ENCODE measurements at regions not wholly inside any gene's neighbourhood (a gene's known extent, or its start where the extent isn't known, plus 50 kb on each side); places are given as distances from the start of the nearest gene placed in this dataset.

- Histone ChIP-seq H3K9me3 (ENCODE audit: low read depth, low read length) (no peaks in the 10 kb centered on the region), H3K4me3 (ENCODE audit: insufficient read depth, low read length) (no peak overlapping the region), H3K4me2 (ENCODE audit: insufficient read depth, low read length) (no peak overlapping the region), H3K36me3 (ENCODE audit: insufficient read depth, low read length) (no peaks in the 10 kb centered on the region), H2AFZ (ENCODE audit: low read length) (no peak overlapping the region), H3K27ac (ENCODE audit: low read depth, low read length) (no peak overlapping the region), H4K20me1 (ENCODE audit: insufficient read depth, low read length) (no peaks in the 10 kb centered on the region), H3K79me2 (ENCODE audit: insufficient read depth, low read length) (no peaks in the 10 kb centered on the region), H3K27me3 (ENCODE audit: insufficient read depth, low read length) (peaks cover 9% of the 10 kb centered on the region), H3K4me1 (ENCODE audit: insufficient read depth, low read length) (no peaks in the 10 kb centered on the region)
- no peak for TF ChIP-seq CTCF (IDR thresholded peaks at IDR 0.05; ENCODE audit: extremely low read depth, low read depth, low read length)
- no peak for DNase-seq (ENCODE audit: insufficient read length, low spot score, missing footprints)
Observed at GRCh38 chr5:56496581-56497063, 263.5 kb upstream of the ANKRD55 start.

DNA sequence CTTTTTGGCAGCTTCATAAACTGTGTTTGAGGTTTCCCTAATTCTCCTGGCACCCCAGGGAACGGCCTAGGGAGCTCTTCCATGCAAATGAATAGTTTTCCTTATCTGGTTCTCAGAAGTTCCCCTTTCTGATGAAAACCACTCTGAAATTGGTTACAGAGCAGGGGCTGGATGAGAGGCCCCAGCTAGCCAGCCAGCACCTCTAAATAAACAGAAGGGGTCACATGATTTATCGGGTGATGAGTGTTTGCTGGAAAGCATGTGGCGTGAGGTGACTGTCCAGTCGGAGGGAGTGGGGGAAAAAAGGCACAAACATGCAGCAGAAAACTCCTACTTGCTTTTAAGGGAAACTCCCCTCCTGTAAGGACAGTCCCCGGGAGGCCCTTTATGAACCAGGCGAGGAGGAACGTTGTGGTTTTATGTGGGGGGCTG is 261.2 kb upstream of the ANKRD55 start:
- TF ChIP-seq CTCF (IDR thresholded peaks at IDR 0.05; ENCODE audit: extremely low read depth, low read depth, low read length) = no peak
- H3K4me2 ChIP-seq (ENCODE audit: insufficient read depth, low read length) = no peak overlapping the region
- H3K4me3 ChIP-seq (ENCODE audit: insufficient read depth, low read length) = no peak overlapping the region
- no peak for DNase-seq (ENCODE audit: insufficient read length, low spot score, missing footprints)
- H3K79me2 ChIP-seq (ENCODE audit: insufficient read depth, low read length) = no peaks in the 10 kb centered on the region
- H3K27ac ChIP-seq (ENCODE audit: low read depth, low read length) = no peak overlapping the region
- H3K27me3 ChIP-seq (ENCODE audit: insufficient read depth, low read length) = peaks cover 9% of the 10 kb centered on the region
- H3K4me1 ChIP-seq (ENCODE audit: insufficient read depth, low read length) = no peaks in the 10 kb centered on the region
- no peaks in the 10 kb centered on the region for H4K20me1 ChIP-seq (ENCODE audit: insufficient read depth, low read length)
- H3K9me3 ChIP-seq (ENCODE audit: low read depth, low read length) = no peaks in the 10 kb centered on the region
- no peak overlapping the region for H2AFZ ChIP-seq (ENCODE audit: low read length)
- H3K36me3 ChIP-seq (ENCODE audit: insufficient read depth, low read length) = no peaks in the 10 kb centered on the region

DNA sequence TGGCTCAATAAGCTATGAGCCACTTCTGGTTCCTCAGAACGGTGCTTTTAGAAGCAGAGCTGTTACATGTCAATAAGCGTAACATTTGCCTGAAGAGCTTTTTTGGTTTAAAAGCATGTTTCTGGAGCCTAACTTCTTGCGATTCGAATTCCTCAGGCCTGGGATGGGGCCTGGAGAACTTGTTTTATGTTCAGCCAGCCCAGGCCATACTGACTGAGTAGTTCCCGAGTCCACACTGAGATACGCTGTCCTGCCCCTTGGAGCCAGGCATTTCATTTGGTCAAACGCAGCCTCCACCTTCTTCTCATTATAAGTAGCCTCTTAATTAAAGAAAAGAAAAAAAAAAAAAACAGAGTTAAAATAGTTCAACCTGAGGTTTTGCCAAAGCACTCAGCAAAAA is 260.6 kb upstream of the ANKRD55 start:
- Histone ChIP-seq H3K9me3 (ENCODE audit: low read depth, low read length) (no peaks in the 10 kb centered on the region), H3K4me1 (ENCODE audit: insufficient read depth, low read length) (no peaks in the 10 kb centered on the region), H4K20me1 (ENCODE audit: insufficient read depth, low read length) (no peaks in the 10 kb centered on the region), H3K4me3 (ENCODE audit: insufficient read depth, low read length) (no peak overlapping the region), H3K27ac (ENCODE audit: low read depth, low read length) (no peak overlapping the region), H3K4me2 (ENCODE audit: insufficient read depth, low read length) (no peak overlapping the region), H3K27me3 (ENCODE audit: insufficient read depth, low read length) (peaks cover 9% of the 10 kb centered on the region), H3K36me3 (ENCODE audit: insufficient read depth, low read length) (no peaks in the 10 kb centered on the region), H2AFZ (ENCODE audit: low read length) (no peak overlapping the region), H3K79me2 (ENCODE audit: insufficient read depth, low read length) (no peaks in the 10 kb centered on the region)
- no peak for TF ChIP-seq CTCF (IDR thresholded peaks at IDR 0.05; ENCODE audit: extremely low read depth, low read depth, low read length)
- DNase-seq (ENCODE audit: insufficient read length, low spot score, missing footprints) = no peak

GRCh38 chr5:56493308-56493707 is 260.2 kb upstream of the ANKRD55 start:
- no peak for DNase-seq (ENCODE audit: insufficient read length, low spot score, missing footprints)
- Histone ChIP-seq H3K27ac (ENCODE audit: low read depth, low read length) (no peak overlapping the region), H3K79me2 (ENCODE audit: insufficient read depth, low read length) (no peaks in the 10 kb centered on the region), H3K9me3 (ENCODE audit: low read depth, low read length) (no peaks in the 10 kb centered on the region), H3K4me3 (ENCODE audit: insufficient read depth, low read length) (no peak overlapping the region), H3K36me3 (ENCODE audit: insufficient read depth, low read length) (no peaks in the 10 kb centered on the region), H3K4me2 (ENCODE audit: insufficient read depth, low read length) (no peak overlapping the region), H3K27me3 (ENCODE audit: insufficient read depth, low read length) (peaks cover 9% of the 10 kb centered on the region), H4K20me1 (ENCODE audit: insufficient read depth, low read length) (no peaks in the 10 kb centered on the region), H2AFZ (ENCODE audit: low read length) (no peak overlapping the region), H3K4me1 (ENCODE audit: insufficient read depth, low read length) (no peaks in the 10 kb centered on the region)
- TF ChIP-seq CTCF (IDR thresholded peaks at IDR 0.05; ENCODE audit: extremely low read depth, low read depth, low read length) = no peak

All from osteoblast (primary cell).